ENCODE measurements at regions not wholly inside any gene's neighbourhood (a gene's known extent, or its start where the extent isn't known, plus 50 kb on each side); places are given as distances from the start of the nearest gene placed in this dataset.
"Not testable (repeated sequence)": the region's sequence is repeated elsewhere in the genome, so short reads cannot be mapped to it uniquely, and the experiment has no call there.

GRCh38 chr3:176619833-176620232, 577.4 kb downstream of the TBL1XR1 start:
- no peak for DNase-seq

GRCh38 chr3:176615826-176616225, 581.5 kb downstream of the TBL1XR1 start:
- DNase-seq: no peak

GRCh38 chr3:176611703-176612102, 585.6 kb downstream of the TBL1XR1 start:
- DNase-seq: no peak

- DNase-seq: no peak
Measured at GRCh38 chr3:176609361-176609760, 587.9 kb downstream of the TBL1XR1 start.

GRCh38 chr3:176605553-176605952, 591.7 kb downstream of the TBL1XR1 start:
- not testable (repeated sequence) for DNase-seq

- DNase-seq: no peak
Measured at GRCh38 chr3:176595307-176595706, 602.0 kb downstream of the TBL1XR1 start.

- no peak for DNase-seq
Measured at GRCh38 chr3:176590722-176591121, 606.6 kb downstream of the TBL1XR1 start.

- DNase-seq: no peak
Measured at GRCh38 chr3:176587089-176587488, 610.2 kb downstream of the TBL1XR1 start.

- DNase-seq: no peak
Measured at GRCh38 chr3:176584413-176585176, 612.7 kb downstream of the TBL1XR1 start.

- no peak for DNase-seq
Measured at GRCh38 chr3:176583956-176584355, 613.3 kb downstream of the TBL1XR1 start.

GRCh38 chr3:176581589-176581988, 615.7 kb downstream of the TBL1XR1 start:
- DNase-seq: no peak

GRCh38 chr3:176579711-176580185, 617.5 kb downstream of the TBL1XR1 start:
- DNase-seq: no peak

GRCh38 chr3:176578316-176578715, 619.0 kb downstream of the TBL1XR1 start:
- no peak for DNase-seq

- DNase-seq: no peak
Measured at GRCh38 chr3:176577447-176577846, 619.8 kb downstream of the TBL1XR1 start.

- DNase-seq: no peak
Measured at GRCh38 chr3:176574786-176575185, 622.5 kb downstream of the TBL1XR1 start.

GRCh38 chr3:176571926-176572325, 625.4 kb downstream of the TBL1XR1 start:
- DNase-seq: no peak

- no peak for DNase-seq
Measured at GRCh38 chr3:176570992-176571391, 626.3 kb downstream of the TBL1XR1 start.

GRCh38 chr3:176568189-176568588, 629.1 kb downstream of the TBL1XR1 start:
- no peak for DNase-seq

GRCh38 chr3:176566757-176567156, 630.5 kb downstream of the TBL1XR1 start:
- no peak for DNase-seq

GRCh38 chr3:176562331-176562730, 635.0 kb downstream of the TBL1XR1 start:
- DNase-seq: no peak

- no peak for DNase-seq
Measured at GRCh38 chr3:176561826-176562225, 635.5 kb downstream of the TBL1XR1 start.

GRCh38 chr3:176554791-176555654, 642.3 kb downstream of the TBL1XR1 start:
- DNase-seq: no peak

- DNase-seq: no peak
Measured at GRCh38 chr3:176554264-176554663, 643.0 kb downstream of the TBL1XR1 start.

GRCh38 chr3:176526942-176527341, 670.3 kb downstream of the TBL1XR1 start:
- no peak for DNase-seq

All from activated effector memory CD4-positive, alpha-beta T cell treated with Interleukin-2 at 50 U/mL for 16 hours (primary cell).